Tibial nerve (tissue), 4 donors: ENCODE measurements at regions not wholly inside any gene's neighbourhood (a gene's known extent, or its start where the extent isn't known, plus 50 kb on each side); places are given as distances from the start of the nearest gene placed in this dataset.

Experiments used
- EP300 ChIP-seq, 2 donors: sonication (generic); formaldehyde crosslinking; IDR thresholded peaks; one replicate each; pipeline ENCODE4 v1.6.1; 2017; ENCODE audit warnings: antibody characterized with exemption in 2 of 2, mild to moderate bottlenecking in 1 of 2
- POLR2A ChIP-seq, 2 donors: fragments of 450-650 bp; IDR thresholded peaks; one replicate each; pipeline ENCODE4 v1.6.1; 2017; ENCODE audit warnings: antibody characterized with exemption in 2 of 2, mild to moderate bottlenecking in 2 of 2, moderate library complexity in 2 of 2
- TF ChIP-seq, protein P1 (sequence below), 5 experiments: fragments of 200-600 bp in 3 of 5; fragments of 450-650 bp in 2 of 5; sonication (generic) in 3 of 5; IDR thresholded peaks; one replicate each; pipeline ENCODE4 v1.5.1; 2016 to 2019; ENCODE audit warnings: antibody characterized with exemption in 5 of 5, mild to moderate bottlenecking in 3 of 5, moderate library complexity in 2 of 5

DNA sequence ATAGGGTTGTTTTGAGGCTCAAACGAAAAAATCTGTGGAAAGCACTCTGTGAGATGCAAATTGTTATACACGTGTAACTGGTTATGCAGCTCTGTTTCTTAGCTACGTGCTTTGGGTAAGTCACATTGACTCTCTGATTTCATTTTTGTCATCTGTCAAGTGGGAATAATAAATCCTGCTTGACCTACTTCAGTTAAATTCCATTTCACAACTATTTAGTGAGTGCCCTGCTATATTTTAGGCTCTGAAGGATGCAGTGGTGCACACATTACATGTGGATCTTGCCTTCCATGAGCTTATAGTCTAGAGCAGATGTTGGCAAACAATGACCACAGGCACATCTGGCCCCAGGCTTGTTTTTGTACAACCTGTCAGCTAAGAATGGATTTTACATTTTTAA is 133.6 kb upstream of the PLET1 start:
- TF ChIP-seq POLR2A (IDR thresholded peaks at IDR 0.05): no peak
- TF ChIP-seq, protein P1, sequence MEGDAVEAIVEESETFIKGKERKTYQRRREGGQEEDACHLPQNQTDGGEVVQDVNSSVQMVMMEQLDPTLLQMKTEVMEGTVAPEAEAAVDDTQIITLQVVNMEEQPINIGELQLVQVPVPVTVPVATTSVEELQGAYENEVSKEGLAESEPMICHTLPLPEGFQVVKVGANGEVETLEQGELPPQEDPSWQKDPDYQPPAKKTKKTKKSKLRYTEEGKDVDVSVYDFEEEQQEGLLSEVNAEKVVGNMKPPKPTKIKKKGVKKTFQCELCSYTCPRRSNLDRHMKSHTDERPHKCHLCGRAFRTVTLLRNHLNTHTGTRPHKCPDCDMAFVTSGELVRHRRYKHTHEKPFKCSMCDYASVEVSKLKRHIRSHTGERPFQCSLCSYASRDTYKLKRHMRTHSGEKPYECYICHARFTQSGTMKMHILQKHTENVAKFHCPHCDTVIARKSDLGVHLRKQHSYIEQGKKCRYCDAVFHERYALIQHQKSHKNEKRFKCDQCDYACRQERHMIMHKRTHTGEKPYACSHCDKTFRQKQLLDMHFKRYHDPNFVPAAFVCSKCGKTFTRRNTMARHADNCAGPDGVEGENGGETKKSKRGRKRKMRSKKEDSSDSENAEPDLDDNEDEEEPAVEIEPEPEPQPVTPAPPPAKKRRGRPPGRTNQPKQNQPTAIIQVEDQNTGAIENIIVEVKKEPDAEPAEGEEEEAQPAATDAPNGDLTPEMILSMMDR (IDR thresholded peaks at IDR 0.05): no peak
- TF ChIP-seq EP300 (IDR thresholded peaks at IDR 0.05): no peak
